HG03571 (cell line): ENCODE measurements at regions not wholly inside any gene's neighbourhood (a gene's known extent, or its start where the extent isn't known, plus 50 kb on each side); places are given as distances from the start of the nearest gene placed in this dataset.
A peak's percentile ranks its signal among the peaks of the same experiment; 100 is the strongest.
"Not testable (repeated sequence)": the region's sequence is repeated elsewhere in the genome, so short reads cannot be mapped to it uniquely, and the experiment has no call there.

Experiments
- ATAC-seq: cut with Tn5 transposase; IDR thresholded peaks from one replicate; pipeline ENCODE4 v1.9.1; 2021; ENCODE audit not compliant: unreplicated experiment

GRCh38 chr3:27661797-27662196 lies 60.3 kb downstream of the EOMES start:
- ATAC-seq = no peak

GRCh38 chr3:27659279-27660021 lies 62.7 kb downstream of the EOMES start:
- peak; percentile 80 for ATAC-seq

GRCh38 chr3:27658741-27659140 lies 63.4 kb downstream of the EOMES start:
- no peak for ATAC-seq

GRCh38 chr3:27657871-27658270 lies 64.3 kb downstream of the EOMES start:
- ATAC-seq = no peak

- ATAC-seq = no peak
Measured at GRCh38 chr3:27657404-27657803, 64.7 kb downstream of the EOMES start.

- no peak for ATAC-seq
Measured at GRCh38 chr3:27656790-27657189, 65.3 kb downstream of the EOMES start.

GRCh38 chr3:27655547-27655946 lies 66.6 kb downstream of the EOMES start:
- ATAC-seq = no peak

- ATAC-seq = no peak
Measured at GRCh38 chr3:27653803-27654558, 68.1 kb downstream of the EOMES start.

GRCh38 chr3:27649277-27649676 lies 72.8 kb downstream of the EOMES start:
- no peak for ATAC-seq

- ATAC-seq = no peak
Measured at GRCh38 chr3:27646896-27647295, 75.2 kb downstream of the EOMES start.

GRCh38 chr3:27644941-27645340 lies 77.2 kb downstream of the EOMES start:
- no peak for ATAC-seq

GRCh38 chr3:27643355-27643754 lies 78.8 kb downstream of the EOMES start:
- ATAC-seq = no peak

GRCh38 chr3:27642796-27643195 lies 79.3 kb downstream of the EOMES start:
- ATAC-seq = no peak

GRCh38 chr3:27641888-27642601 lies 80.1 kb downstream of the EOMES start:
- no peak for ATAC-seq

- ATAC-seq = no peak
Measured at GRCh38 chr3:27641271-27641800, 80.8 kb downstream of the EOMES start.

GRCh38 chr3:27639271-27639670 lies 82.9 kb downstream of the EOMES start:
- ATAC-seq = no peak

GRCh38 chr3:27638594-27638993 lies 83.5 kb downstream of the EOMES start:
- no peak for ATAC-seq

GRCh38 chr3:27637346-27637995 lies 84.7 kb downstream of the EOMES start:
- no peak for ATAC-seq

- not testable (repeated sequence) for ATAC-seq
Measured at GRCh38 chr3:27635006-27635405, 87.1 kb downstream of the EOMES start.

GRCh38 chr3:27633224-27633545 lies 88.9 kb downstream of the EOMES start:
- ATAC-seq = peak; percentile 39
